Thymus (tissue), 11 donors: ENCODE measurements at regions not wholly inside any gene's neighbourhood (a gene's known extent, or its start where the extent isn't known, plus 50 kb on each side); places are given as distances from the start of the nearest gene placed in this dataset.

Source experiments
- DNase-seq, 9 donors: peaks; one replicate each; pipeline ENCODE4 v3.0.0-alpha.2; 2013; ENCODE audit warnings: low spot score in 9 of 9, low read depth in 6 of 9, missing footprints in 1 of 9
- H3K27ac ChIP-seq, 2 donors: one replicate each; pipeline ENCODE4 v1.5.1; 2013; ENCODE audit warnings: control low read depth in 1 of 2, low read depth in 1 of 2, low read length in 1 of 2, mild to moderate bottlenecking in 1 of 2, moderate library complexity in 1 of 2
- H3K27me3 ChIP-seq, 2 donors: one replicate each; pipeline ENCODE4 v1.5.1; 2013; ENCODE audit warnings: low read length in 1 of 2; ENCODE audit not compliant: control insufficient read depth in 2 of 2, insufficient read depth in 1 of 2
- H3K36me3 ChIP-seq, 2 donors: one replicate each; pipeline ENCODE4 v1.5.1; 2013; ENCODE audit warnings: low read length in 1 of 2, mild to moderate bottlenecking in 1 of 2, moderate library complexity in 1 of 2; ENCODE audit not compliant: control insufficient read depth in 2 of 2, insufficient read depth in 2 of 2
- H3K4me1 ChIP-seq, 2 donors: one replicate each; pipeline ENCODE4 v1.5.1; 2013; ENCODE audit warnings: low read length in 2 of 2; ENCODE audit not compliant: control insufficient read depth in 2 of 2, insufficient read depth in 2 of 2
- H3K4me3 ChIP-seq, 2 donors: one replicate each; pipeline ENCODE4 v1.5.1; 2013; ENCODE audit warnings: low read length in 2 of 2, control low read depth in 1 of 2, mild to moderate bottlenecking in 1 of 2
- H3K9me3 ChIP-seq, 2 donors: one replicate each; pipeline ENCODE4 v1.5.1; 2013; ENCODE audit warnings: low read length in 1 of 2, mild to moderate bottlenecking in 1 of 2; ENCODE audit not compliant: control insufficient read depth in 2 of 2, insufficient read depth in 1 of 2
- WGBS: extraction: QIAGEN DNeasy Blood & Tissue Kit; methylation state at CpG from one replicate; pipeline ENCODE4 v1.1.7; 2013; 5-methylcytosine and 5-hydroxymethylcytosine counted together
- donor health status: healthy.

DNA sequence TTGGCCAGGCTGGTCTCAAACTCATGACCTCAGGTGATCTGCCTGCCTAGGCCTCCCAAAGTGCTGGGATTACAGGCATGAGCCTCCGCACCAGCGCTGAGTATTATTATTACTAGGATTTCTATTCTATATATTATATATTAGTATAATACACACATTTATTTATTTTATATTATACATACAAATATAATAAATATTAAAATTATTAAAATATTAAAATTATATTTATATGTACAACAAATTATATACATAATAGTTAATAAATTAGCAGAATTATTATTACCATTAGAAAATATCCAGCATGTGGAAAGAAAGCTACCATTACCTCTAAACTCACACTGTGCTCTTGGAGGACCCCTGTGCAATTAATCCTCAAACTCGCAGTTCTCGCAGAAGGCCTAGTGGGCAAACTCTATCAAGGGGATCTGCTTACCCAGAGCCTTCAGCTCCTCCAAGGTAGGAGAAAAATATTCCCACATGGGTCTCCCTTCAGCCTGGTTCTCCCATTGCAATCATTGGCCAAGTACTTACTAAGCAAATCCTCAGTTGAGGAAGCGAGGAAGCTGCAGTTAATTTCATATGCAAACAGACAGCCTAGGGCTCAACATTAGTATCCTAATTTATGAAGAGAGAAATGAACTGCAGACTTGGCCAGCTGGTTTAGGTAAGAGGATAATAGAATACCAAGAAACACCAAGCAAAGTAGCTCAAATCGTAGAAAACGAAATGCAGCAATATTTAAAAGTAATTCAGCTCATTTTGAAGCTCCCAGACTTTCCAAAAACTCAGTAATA, 241.4 kb upstream of the IRX5 start:
- no peaks in the 10 kb centered on the region for H3K9me3 ChIP-seq
- H3K27ac ChIP-seq, result no peak overlapping the region
- H3K4me1 ChIP-seq, result no peaks in the 10 kb centered on the region
- H3K27me3 ChIP-seq, result no peaks in the 10 kb centered on the region
- no peak overlapping the region for H3K4me3 ChIP-seq
- 92% methylated on average over 7 of the region's 7 CpGs for WGBS
- no peaks in the 10 kb centered on the region for H3K36me3 ChIP-seq
- no peak for DNase-seq

GRCh38 chr16:54688339-54688738, 242.3 kb upstream of the IRX5 start:
- 97% methylated on average over 1 of the region's 1 CpG for WGBS
- H3K9me3 ChIP-seq, result no peaks in the 10 kb centered on the region
- H3K36me3 ChIP-seq, result no peaks in the 10 kb centered on the region
- DNase-seq, result no peak
- H3K27me3 ChIP-seq, result no peaks in the 10 kb centered on the region
- H3K4me1 ChIP-seq, result no peaks in the 10 kb centered on the region
- no peak overlapping the region for H3K27ac ChIP-seq
- H3K4me3 ChIP-seq, result no peak overlapping the region

DNA sequence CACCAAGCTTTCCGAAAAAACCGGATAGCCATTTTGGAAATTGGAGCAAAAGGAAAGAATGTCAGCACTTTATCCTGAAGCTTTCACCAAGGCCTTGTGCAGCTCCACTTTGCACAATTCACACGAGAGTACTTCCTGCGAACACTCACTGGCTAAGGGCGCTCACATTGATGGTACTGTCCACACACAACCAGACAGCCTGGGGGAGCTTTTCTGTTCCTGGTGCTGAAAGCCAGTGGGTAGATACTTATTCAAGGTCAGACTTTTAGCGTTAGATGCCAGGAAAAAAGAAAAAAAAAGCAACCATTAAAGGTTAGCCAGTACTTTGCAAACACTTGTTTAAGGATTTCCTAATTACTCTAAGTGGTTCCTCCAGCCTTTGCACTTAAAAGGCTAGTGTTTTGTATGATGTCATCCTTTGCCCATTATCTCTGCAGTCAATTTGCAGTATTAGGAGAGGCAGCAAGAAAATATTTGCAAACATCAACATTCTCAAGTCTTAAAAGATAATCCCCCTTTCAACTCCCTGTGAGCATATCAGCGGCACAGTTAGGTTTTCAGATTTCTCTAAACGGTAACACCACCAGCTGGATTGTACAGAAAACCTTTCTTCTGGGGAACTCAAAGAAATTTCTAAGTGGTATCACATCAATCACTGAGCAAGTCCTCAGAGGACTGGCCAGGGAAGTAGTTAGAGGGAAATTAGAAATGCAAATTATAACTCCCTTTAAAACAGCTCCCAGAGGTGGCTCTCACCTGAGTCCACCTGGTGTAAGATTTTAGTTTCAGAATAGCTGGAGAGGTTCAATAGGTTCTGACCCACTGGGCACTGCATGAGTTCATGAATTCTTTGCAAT, 243.4 kb upstream of the IRX5 start:
- no peak for DNase-seq
- no peaks in the 10 kb centered on the region for H3K27me3 ChIP-seq
- no peak overlapping the region for H3K4me3 ChIP-seq
- H3K9me3 ChIP-seq, result no peaks in the 10 kb centered on the region
- H3K27ac ChIP-seq, result no peak overlapping the region
- H3K36me3 ChIP-seq, result no peaks in the 10 kb centered on the region
- WGBS, result 82% methylated on average over 8 of the region's 8 CpGs
- H3K4me1 ChIP-seq, result no peaks in the 10 kb centered on the region

- H3K9me3 ChIP-seq, result no peaks in the 10 kb centered on the region
Measured at GRCh38 chr16:54685682-54686081, 245.0 kb upstream of the IRX5 start.

DNA sequence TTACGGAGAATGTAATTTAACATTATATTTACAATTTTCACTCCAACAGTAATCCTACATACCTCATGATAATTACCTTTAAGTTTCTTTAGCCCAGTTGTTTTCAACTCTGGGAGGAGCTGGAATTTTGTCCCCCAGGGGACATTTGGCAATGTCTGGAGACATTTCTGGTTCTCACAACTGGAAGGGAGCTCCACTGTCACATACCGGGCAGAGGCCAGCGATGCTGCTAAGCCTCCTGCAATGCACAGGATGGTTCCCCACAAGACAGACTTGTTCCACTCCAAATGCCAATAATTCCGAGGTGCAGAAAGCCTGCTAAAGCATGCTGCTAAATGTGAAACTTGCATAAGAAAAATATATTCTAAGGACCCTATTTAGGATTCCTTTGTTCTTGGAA, 251.1 kb upstream of the IRX5 start:
- WGBS, result 92% methylated on average over 4 of the region's 4 CpGs
- H3K4me1 ChIP-seq, result no peaks in the 10 kb centered on the region
- H3K4me3 ChIP-seq, result no peak overlapping the region
- no peaks in the 10 kb centered on the region for H3K9me3 ChIP-seq
- H3K36me3 ChIP-seq, result no peaks in the 10 kb centered on the region
- no peaks in the 10 kb centered on the region for H3K27me3 ChIP-seq
- no peak overlapping the region for H3K27ac ChIP-seq
- no peak for DNase-seq

More at GRCh38 chr16:54685682-54686081, 245.0 kb upstream of the IRX5 start:
- DNase-seq, result no peak
- no peak overlapping the region for H3K27ac ChIP-seq
- H3K4me3 ChIP-seq, result no peak overlapping the region
- no peaks in the 10 kb centered on the region for H3K4me1 ChIP-seq
- no peaks in the 10 kb centered on the region for H3K36me3 ChIP-seq
- H3K27me3 ChIP-seq, result no peaks in the 10 kb centered on the region

- H3K9me3 ChIP-seq, result no peaks in the 10 kb centered on the region
- H3K27ac ChIP-seq, result no peak overlapping the region
- 92% methylated on average over 6 of the region's 6 CpGs for WGBS
- no peaks in the 10 kb centered on the region for H3K4me1 ChIP-seq
- no peaks in the 10 kb centered on the region for H3K27me3 ChIP-seq
- no peaks in the 10 kb centered on the region for H3K36me3 ChIP-seq
- H3K4me3 ChIP-seq, result no peak overlapping the region
- no peak for DNase-seq
Measured at GRCh38 chr16:54677308-54677950, 253.2 kb upstream of the IRX5 start.

GRCh38 chr16:54673313-54673712, 257.4 kb upstream of the IRX5 start:
- no peaks in the 10 kb centered on the region for H3K9me3 ChIP-seq
- no peak overlapping the region for H3K27ac ChIP-seq
- no peaks in the 10 kb centered on the region for H3K4me1 ChIP-seq
- H3K4me3 ChIP-seq, result no peak overlapping the region
- no peak for DNase-seq
- no peaks in the 10 kb centered on the region for H3K27me3 ChIP-seq
- WGBS, result 96% methylated on average over 1 of the region's 1 CpG
- no peaks in the 10 kb centered on the region for H3K36me3 ChIP-seq

DNA sequence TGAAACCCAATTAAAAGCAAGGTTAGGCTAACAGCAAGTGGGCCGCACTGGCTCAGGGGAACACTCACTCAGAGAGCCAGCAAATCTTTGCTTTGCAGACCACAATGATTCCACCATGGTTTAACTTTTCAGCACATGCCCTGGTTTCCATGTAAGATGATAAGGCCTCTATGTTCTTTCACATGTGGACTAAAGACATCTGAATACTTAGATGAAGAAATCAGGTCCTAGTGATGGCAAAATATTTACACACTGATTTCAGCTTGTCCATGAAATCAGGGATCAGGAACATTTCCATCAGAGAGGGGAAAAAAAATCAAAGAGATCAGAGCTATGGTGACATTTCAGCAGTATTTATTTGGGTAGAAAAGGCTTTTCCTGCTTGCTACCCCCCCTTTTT, 258.2 kb upstream of the IRX5 start:
- 90% methylated on average over 1 of the region's 1 CpG for WGBS
- no peaks in the 10 kb centered on the region for H3K36me3 ChIP-seq

DNA sequence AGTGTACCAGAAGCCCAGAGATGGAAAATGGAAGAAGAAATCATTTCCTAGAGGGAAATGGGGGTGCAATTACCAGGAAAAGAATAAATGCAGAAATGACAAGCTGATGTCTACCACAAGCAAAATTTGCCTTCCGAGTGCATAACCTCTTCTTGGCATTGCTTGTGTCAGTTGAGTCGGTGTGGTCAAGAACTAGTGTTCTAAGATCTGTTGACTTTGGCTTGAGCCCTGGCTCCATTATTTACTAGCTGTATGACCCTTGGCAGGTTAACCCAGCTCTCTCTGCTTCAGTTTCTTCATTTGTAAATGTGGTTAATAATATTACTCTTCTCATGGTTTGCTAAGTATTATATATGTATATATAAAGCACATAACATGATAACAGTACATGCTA, 273.0 kb upstream of the IRX5 start:
- Histone ChIP-seq H3K4me3 (no peak overlapping the region), H3K36me3 (no peaks in the 10 kb centered on the region), H3K9me3 (no peaks in the 10 kb centered on the region), H3K27ac (no peak overlapping the region), H3K4me1 (no peaks in the 10 kb centered on the region), H3K27me3 (peaks cover 0 to 18% of the 10 kb centered on the region in 2 donors)
- WGBS, result 93% methylated on average over 2 of the region's 2 CpGs
- no peak for DNase-seq

More for the DNA sequence above, 258.2 kb upstream of the IRX5 start:
- Histone ChIP-seq H3K9me3 (no peaks in the 10 kb centered on the region), H3K4me3 (no peak overlapping the region), H3K27me3 (no peaks in the 10 kb centered on the region), H3K4me1 (no peaks in the 10 kb centered on the region), H3K27ac (no peak overlapping the region)
- DNase-seq, result no peak
